ENCODE measurements at regions not wholly inside any gene's neighbourhood (a gene's known extent, or its start where the extent isn't known, plus 50 kb on each side); places are given as distances from the start of the nearest gene placed in this dataset.
A peak's percentile ranks its signal among the peaks of the same experiment; 100 is the strongest.
"Not testable (repeated sequence)": the region's sequence is repeated elsewhere in the genome, so short reads cannot be mapped to it uniquely, and the experiment has no call there.

GRCh38 chr5:124905256-124906130 is 159.1 kb upstream of the ZNF608 start:
- DNase-seq: no peak

GRCh38 chr5:124906339-124907097 is 160.1 kb upstream of the ZNF608 start:
- DNase-seq: peak; percentile 62

DNA sequence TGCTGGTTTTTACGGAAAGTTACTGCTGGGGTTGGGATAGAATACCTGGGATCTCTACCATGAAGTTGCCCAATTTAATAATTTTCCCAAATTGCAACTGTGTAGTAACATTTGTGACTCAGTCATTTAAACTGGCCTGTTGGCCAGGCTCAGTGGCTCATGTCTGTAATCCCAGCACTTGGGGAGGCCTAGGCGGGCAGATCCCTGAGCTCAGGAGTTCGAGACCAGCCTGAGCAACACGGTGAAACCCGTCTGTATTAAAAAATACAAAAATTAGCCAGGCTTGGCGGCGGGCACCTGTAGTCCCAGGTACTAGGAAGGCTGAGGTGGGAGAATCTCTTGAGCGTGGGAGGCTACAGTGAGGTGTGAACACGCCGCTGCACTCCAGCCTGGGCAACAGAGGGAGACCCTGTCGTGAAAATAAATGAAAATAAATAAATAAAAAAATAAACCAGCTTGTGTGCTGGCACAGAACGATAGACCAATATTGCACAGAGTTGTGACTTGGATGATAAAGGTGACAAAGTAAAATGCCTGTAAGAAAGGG is 160.7 kb upstream of the ZNF608 start:
- DNase-seq: no peak

DNA sequence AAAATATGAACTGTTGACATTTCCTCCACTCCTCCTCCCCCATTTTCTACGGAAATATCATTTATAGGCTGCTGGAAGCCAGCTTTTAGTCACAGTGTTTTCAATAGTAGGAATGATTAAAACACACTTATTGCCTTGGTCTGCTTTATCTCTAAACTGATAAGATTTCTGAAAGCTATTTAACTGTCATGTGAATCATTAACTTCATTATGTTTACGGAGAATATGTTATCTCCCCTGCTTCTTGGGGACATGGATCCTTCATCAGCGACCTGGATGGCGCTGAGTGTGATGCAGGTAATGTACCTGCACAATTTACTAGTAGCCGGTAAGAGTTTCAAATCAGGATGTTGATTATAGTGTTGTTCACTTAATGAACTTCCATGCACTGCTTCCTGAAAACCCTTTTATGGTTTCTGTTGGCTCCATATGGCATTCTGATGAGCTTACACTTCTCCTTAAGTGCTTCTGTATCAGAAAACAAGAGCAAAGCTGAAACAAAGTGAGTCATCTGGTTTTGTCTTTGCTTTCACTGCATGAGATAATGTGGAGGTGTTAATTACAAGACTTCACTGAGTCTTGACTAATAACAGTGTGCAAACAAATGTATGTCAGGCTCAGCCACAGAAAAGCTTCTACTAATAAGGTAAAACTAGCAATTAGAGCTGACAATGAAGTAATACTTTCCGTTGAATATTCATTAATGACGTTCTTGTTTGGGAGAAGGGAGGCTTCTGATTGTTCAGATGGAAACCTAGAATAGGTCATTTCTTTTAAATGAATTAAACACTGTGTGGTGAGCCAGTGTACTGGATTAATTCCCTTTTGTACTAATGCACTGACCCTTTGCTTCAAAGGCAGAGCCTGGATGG is 162.4 kb upstream of the ZNF608 start:
- DNase-seq: peak; percentile 97

DNA sequence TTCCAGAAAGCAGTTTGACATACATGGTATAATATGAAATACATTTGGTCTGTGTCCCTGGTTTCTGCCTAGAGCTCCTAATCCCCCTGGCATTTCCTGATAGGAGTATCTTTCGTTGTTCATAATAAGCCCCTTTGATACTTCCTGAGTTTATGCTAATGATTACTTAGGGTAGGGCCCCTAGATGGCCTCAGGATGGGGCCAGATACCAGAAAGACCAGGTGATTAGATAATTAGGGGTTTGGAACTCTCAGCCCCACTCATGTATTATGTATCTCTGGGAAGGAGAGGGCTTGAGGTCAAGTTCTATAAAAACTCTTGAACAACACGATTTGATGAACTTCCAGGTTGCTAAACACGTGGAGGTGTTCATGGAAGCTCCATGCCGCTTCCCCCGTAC is 163.3 kb upstream of the ZNF608 start:
- DNase-seq: no peak

DNA sequence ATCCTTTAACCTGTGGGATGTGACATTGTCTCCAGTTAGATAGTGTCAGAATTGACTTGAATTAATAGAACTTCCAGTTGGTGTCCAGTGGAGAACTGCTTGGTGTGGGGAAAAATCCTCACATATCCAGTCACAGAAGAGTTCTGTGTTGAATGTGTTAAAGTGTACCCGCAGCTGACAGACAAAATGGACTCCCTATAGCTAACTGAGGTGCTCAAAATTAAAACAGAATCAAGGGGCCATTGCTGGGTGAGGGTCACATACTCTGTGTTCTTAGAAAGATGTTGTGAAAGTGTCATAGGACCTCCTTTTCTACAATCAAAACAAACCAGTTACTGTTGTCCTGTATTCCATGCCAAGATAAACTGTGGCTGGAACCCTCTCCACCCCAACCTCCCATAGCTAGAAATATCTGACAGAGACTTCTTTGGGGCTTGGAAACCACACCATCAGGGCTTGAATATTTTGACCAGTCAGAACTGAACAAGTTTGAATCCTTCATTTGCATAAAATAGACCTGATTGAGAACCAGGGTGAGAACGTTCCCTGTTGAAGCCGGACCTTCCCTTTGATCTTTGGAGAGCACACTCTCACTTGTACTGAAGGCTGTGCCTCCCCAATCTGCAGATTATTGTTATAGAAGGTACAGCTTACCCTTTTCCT is 164.0 kb upstream of the ZNF608 start:
- DNase-seq: no peak

DNA sequence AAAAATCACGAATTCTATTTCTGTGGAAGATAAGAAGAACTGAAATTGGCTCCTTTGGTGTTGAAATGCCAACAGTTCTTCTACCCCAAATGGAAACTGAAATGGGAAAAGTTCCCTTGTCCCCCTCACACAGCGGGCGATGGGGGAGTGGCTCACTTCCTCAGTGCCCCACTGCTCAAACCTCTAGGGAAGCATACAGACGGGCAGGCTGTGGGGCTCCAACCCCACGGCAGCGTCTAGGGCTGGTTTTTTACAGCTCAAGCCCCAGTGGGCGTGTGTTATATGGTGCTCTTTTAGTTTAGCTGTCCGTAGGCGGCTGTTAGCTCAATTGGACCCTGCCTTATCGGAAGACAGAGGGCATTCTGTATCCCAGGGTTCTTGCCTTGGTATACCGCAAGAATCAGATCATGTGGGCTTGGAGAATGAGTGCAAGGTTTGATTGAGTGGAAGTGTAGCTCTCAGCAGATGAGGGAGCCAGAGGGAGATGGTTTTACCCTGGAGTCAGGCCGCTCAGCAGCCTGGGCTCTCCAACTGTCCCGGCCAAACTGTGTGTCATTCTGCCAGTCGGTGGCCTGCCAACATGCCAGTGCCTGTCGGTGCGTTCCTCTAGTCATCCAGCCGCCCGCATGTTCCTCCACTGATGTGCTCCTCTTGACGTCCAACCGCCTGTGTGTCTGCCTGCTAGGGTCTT is 166.3 kb upstream of the ZNF608 start:
- no peak for DNase-seq

DNA sequence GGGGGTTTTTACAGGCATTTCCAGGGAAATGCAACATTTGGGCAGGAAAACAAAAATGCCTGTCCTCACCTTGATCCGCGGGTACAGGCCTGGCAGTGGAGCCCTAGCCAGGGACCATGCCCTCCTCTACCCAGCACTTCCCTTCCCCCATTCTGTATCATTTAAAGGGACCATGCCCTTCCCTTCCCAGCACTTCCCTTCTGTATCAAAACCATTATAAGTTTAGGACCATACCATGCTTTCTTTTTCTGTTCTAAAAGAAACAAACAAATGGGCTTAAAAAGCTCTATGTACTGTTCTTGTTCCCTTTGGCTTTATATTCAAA is 166.9 kb upstream of the ZNF608 start:
- DNase-seq: no peak

DNA sequence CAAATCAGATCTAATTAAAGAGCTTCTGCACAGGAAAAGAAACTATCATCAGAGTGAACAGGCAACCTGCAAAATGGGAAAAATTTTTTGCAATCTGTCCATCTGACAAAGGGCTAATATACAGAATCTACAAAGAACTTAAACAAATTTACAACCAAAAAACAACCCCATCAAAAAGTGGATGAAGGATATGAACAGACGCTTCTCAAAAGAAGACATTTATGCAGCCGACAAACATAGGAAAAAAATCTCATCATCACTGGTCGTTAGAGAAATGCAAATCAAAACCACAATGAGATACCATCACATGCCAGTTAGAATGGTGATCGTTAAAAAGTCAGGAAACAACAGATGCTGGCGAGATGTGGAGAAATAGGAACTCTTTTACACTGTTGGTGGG is 169.9 kb upstream of the ZNF608 start:
- DNase-seq: not testable (repeated sequence)

DNA sequence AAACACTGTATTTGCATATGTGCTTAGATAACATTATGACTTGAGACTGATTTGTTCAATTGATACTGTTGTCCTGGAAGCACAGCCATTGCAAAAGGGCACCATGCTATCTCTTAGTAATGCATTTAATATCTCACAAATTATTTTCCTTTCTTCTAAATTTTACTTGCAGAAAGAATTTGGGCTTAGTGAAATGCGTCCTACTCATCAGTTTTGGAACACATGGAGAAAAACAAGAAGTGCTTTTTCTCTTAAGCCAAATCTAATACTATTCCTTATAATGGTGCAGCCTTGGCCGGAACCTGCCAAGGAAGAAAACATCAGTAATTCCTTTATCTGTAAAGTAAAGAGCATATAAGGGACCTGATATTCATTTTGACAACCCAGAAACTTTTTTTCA is 172.2 kb upstream of the ZNF608 start:
- DNase-seq: no peak

DNA sequence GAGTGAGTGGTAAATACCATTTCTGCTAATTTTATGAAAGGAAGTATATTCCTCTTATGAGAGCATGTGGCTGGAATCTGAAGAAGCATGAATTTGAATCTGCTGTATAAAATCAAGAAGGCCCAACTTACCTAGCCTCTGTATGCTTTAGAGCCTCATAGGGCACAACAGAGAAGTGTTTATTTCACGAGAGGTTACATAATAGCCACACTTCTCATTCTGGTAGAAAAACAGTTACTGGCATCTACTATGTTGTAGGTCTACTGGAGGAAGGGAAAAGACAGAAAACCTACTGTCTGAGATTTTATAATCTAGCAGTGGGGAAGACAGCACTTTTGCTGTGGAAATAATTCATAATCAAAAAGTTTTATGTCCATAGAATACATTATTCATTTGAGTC is 172.6 kb upstream of the ZNF608 start:
- no peak for DNase-seq

DNA sequence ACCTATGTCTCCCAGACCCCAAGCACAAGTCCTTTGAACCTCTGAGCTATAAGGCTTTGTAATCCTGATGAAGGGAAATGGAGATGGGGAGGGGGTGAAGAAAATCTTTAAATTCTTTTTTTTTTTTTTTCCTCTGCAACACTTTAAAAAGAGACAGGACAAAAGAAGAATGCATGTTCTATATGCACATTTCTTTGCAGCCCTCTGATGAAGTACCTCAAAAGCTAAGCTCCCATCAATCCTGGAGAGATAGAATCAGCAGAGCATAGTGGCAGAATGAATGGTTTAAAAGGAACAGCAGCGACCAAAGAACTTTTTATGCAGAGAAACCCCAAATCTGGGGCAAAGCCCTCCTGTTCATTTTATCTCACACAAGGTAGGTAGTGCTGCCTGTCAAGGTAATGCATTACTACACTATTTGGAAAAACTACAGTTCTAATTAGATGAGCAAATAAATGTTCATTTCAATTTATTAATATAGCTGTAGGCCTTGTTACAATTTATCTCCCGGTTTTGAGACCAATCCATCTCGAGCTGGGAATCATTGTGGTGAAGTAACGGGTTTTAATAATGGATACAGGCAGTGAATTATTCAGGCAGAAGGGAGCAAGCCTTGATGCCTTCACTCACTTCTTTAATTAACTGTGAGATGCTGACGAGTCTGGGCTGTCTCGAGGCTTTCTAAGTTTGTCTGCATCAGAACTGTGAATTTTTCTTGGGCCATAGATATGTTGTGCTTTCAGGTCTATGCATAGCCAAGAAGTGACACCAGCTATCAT is 173.5 kb upstream of the ZNF608 start:
- no peak for DNase-seq

GRCh38 chr5:124920909-124921666 is 174.6 kb upstream of the ZNF608 start:
- no peak for DNase-seq

- no peak for DNase-seq
These were observed 175.3 kb upstream of the ZNF608 start for GRCh38 chr5:124921694-124922093.

- DNase-seq: peak; percentile 64
These were observed 176.0 kb upstream of the ZNF608 start for GRCh38 chr5:124922255-124922975.

DNA sequence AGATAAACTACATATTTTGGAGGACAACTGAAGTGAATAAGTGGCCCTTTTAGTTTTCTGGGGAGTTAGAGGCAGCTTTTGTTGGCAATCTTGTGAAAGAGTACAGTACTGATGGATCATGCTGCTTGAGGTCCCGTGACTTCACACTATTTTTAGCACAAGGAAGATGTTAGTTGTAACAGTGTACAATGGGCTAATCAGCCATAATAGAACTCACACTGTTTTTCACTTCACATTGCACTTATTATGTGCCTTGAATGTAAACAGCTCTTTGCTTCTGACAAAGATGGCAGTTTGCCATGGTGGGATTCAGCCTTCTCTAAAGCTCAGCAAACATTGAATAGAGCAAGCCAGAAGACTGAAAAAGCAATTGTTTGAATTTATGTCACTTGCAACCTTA is 176.7 kb upstream of the ZNF608 start:
- DNase-seq: peak; percentile 97

DNA sequence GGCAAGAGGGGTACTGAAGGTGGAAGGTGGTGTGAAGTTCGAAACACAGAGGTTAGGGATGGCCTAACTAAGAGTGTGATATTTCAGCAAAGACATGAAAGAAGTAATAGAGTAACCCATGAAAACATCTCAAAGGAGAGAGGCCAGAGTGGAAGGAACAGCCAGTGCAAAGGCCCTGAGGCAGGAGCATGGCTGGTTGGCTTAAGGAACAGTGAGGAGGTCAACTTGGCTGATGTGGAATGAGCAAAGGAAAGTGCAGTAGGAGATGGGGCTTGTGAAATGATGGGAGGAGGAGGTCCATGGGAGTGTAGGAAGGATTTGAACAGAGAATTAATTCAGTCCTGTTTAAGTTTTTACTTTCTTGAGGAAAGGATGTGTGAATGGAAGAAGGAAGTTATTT is 178.3 kb upstream of the ZNF608 start:
- no peak for DNase-seq

GRCh38 chr5:124927735-124928134 is 181.3 kb upstream of the ZNF608 start:
- no peak for DNase-seq

- DNase-seq: no peak
These were observed 182.6 kb upstream of the ZNF608 start for GRCh38 chr5:124929000-124929399.
